HUES64 (cell line): ENCODE measurements at regions not wholly inside any gene's neighbourhood (a gene's known extent, or its start where the extent isn't known, plus 50 kb on each side); places are given as distances from the start of the nearest gene placed in this dataset.

Experiments used
- H3K27ac ChIP-seq: 2 replicates; pipeline ENCODE4 v1.7.0; 2013; ENCODE audit warnings: low read depth, low read length, inconsistent platforms
- H3K27me3 ChIP-seq: 2 replicates; pipeline ENCODE4 v1.6.1; 2013; ENCODE audit warnings: mild to moderate bottlenecking, low read length; ENCODE audit not compliant: insufficient read depth
- H3K36me3 ChIP-seq: 2 replicates; pipeline ENCODE4 v1.6.1; 2013; ENCODE audit warnings: mild to moderate bottlenecking, low read length; ENCODE audit not compliant: insufficient read depth
- H3K4me1 ChIP-seq: 2 replicates; pipeline ENCODE4 v1.6.1; 2013; ENCODE audit warnings: mild to moderate bottlenecking, low read length, moderate library complexity; ENCODE audit not compliant: insufficient read depth
- H3K4me3 ChIP-seq: 2 replicates; pipeline ENCODE4 v1.5.1; 2013; ENCODE audit warnings: mild to moderate bottlenecking, low read length, moderate library complexity
- H3K9ac ChIP-seq: 2 replicates; pipeline ENCODE4 v1.6.1; 2013; ENCODE audit warnings: mild to moderate bottlenecking, low read depth, low read length
- H3K9me3 ChIP-seq: 2 replicates; pipeline ENCODE4 v1.6.1; 2013; ENCODE audit warnings: low read depth, low read length; ENCODE audit not compliant: insufficient read depth
- WGBS: fragments of 150-250, 120-280 bp; methylation state at CpG from one replicate; pipeline ENCODE4 v1.1.7; 2013; ENCODE audit warnings: missing lambda C conversion rate; 5-methylcytosine and 5-hydroxymethylcytosine counted together

DNA sequence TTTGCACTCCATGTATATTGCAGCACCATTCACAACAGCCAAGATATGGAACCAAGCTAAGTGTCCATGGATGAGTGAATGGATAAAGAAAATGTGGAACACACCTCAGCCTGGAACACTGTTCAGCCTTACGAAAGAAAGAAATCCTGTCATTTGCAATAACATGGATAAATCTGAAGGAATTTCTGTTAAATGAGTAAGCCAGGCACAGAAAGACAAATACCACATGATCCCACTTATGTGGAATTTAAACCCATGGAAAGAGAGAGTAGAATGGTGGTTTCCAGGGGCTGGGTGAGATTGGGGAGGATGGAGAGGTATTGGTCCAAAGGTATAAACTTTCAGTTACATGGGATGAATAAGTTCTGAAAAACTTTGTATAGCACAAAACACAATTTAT, 228.9 kb upstream of the CD180 start:
- 92% methylated on average over 1 of the region's 1 CpG for WGBS
- Histone ChIP-seq H3K36me3 (no peaks in the 10 kb centered on the region), H3K27ac (no peak overlapping the region), H3K4me3 (no peak overlapping the region), H3K9me3 (no peaks in the 10 kb centered on the region), H3K27me3 (no peaks in the 10 kb centered on the region), H3K4me1 (no peaks in the 10 kb centered on the region; the same call in 1 of the 2 replicates), H3K9ac (no peak overlapping the region)

DNA sequence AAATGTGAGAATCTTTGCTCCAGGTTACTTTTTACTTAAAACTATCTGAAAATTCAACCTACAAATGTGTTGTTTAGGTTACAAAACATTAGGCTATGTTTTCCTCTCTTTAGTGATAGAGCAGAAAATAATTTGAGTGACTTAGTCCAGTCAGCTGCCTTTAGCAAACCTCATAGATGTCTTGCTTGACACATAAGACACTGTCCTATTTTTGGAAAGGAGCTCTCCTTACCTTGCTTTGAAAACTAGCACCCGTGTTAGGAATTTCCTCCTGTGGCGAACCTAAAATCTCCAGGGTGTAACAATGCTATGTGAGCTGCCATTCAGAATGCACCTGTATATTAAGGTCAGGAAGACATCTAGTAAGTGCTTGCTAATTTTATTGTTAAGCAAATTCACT, 221.2 kb upstream of the CD180 start:
- H3K27ac ChIP-seq: no peak overlapping the region
- H3K36me3 ChIP-seq: no peaks in the 10 kb centered on the region
- no peak overlapping the region for H3K4me3 ChIP-seq
- WGBS: 43% methylated on average over 2 of the region's 2 CpGs
- H3K9me3 ChIP-seq: no peaks in the 10 kb centered on the region
- peaks cover 47% of the 10 kb centered on the region for H3K4me1 ChIP-seq
- peaks cover 8% of the 10 kb centered on the region; the same call in 1 of the 2 replicates for H3K27me3 ChIP-seq
- H3K9ac ChIP-seq: no peak overlapping the region

DNA sequence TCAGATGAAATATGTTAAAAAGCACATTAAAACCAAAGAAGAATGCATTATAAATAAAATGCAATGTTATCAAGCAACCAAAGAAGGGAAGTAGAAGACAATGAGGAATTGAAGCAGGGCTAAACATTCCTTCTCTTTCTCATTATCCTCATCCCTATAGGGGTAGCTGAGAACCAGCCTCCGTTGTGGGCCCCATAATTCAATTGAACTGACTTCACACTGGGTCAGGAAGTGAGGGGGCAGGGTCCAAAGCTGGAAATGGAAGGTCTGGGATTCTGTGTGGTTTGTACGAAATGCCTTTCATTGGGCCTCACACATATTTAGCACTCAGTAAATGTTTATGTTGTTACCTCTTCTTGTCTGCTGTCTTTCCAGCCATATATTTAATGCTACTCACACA, 220.4 kb upstream of the CD180 start:
- Histone ChIP-seq H3K9me3 (no peaks in the 10 kb centered on the region), H3K4me1 (peaks cover 47% of the 10 kb centered on the region), H3K27me3 (peaks cover 8% of the 10 kb centered on the region; the same call in 1 of the 2 replicates), H3K4me3 (no peak overlapping the region), H3K36me3 (no peaks in the 10 kb centered on the region), H3K27ac (peak overlapping the region; percentile 2; the same call in 1 of the 2 replicates), H3K9ac (no peak overlapping the region)
- WGBS: 25% methylated on average over 2 of the region's 2 CpGs

DNA sequence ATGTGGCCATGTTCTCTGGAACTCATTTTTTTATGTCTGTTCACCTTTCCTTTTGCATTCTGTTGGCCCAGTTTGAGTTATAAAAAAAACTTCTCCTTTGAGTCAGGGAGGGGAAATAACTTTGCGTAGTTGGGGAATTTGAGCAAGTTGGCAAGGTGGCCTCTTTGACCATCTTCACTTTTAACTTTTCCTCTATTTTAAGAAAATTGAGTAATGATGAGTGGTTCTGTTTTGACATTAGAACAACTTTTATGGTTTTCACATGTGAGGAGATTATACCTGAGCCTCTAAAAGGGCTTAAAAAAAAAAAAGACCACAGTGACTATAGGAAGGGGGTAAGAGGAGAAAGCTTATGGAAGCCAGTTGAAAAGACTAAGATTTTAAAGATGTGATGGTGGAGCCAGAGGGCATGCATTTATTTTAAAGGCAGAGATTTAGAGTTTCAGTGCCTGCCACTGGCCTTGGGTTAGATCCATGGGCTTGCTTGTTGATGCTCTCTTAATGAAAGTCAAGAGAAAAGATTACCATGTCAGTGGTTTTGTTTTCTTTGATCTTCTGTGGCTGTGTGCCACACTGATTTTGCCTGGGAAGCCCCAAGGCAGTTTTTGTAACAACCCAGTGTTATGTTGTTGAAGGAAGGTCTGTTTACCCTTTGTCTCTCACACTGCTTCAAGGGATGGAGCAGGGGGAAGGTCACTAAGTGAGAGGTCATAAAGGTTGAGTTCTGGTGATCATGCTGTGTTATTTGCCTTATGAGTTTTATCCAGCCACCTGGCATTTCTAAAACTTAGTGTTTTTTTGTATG, 219.7 kb upstream of the CD180 start:
- peak overlapping the region; percentile 2; the same call in 1 of the 2 replicates for H3K27ac ChIP-seq
- H3K4me1 ChIP-seq: peaks cover 47% of the 10 kb centered on the region
- H3K36me3 ChIP-seq: no peaks in the 10 kb centered on the region
- no CpG with 5 or more reads among the region's 1 CpG for WGBS
- no peak overlapping the region for H3K4me3 ChIP-seq
- peaks cover 8% of the 10 kb centered on the region; the same call in 1 of the 2 replicates for H3K27me3 ChIP-seq
- no peaks in the 10 kb centered on the region for H3K9me3 ChIP-seq
- H3K9ac ChIP-seq: no peak overlapping the region

DNA sequence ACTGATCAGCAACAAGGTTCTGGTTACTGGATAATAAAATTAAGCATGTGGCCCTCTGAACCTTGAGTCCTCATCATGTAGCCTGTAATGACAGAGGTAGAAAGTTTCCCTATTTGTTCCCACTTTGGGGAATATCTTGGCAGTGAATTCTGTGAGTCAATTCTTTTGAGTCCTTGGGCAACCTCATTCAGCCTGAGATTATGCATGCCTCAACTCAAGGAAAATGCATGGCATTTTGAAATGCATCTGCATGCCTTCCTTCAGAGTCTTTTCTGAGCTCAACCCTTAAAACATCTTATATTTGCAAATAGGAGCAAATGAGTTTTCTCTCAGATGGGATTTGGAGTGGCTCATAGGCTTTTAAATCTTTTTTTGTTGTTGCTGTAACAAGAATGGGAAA, 218.1 kb upstream of the CD180 start:
- H3K4me3 ChIP-seq: no peak overlapping the region
- H3K9me3 ChIP-seq: no peaks in the 10 kb centered on the region
- H3K9ac ChIP-seq: no peak overlapping the region
- H3K36me3 ChIP-seq: no peaks in the 10 kb centered on the region
- peaks cover 47% of the 10 kb centered on the region for H3K4me1 ChIP-seq
- peak overlapping the region; percentile 28; the same call in 1 of the 2 replicates for H3K27ac ChIP-seq
- peaks cover 8% of the 10 kb centered on the region; the same call in 1 of the 2 replicates for H3K27me3 ChIP-seq

DNA sequence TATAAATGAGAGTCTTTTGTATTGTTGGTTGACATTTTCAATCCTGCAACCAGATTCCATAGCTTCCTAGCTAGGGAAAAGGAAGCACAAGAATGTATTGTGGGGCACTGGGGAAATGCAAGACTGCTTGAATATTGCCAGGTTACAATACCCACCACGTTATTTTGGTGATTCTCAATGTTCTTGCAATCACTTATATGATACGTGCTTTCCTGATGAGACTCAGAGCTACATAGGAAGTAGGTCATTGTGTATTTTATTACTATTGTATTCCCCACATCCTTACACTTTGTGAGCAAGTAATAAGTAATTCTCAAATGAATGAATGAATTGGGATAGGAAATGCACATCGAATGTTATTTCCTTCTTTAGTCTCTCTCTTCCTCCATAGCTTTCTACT, 217.1 kb upstream of the CD180 start:
- no peak overlapping the region for H3K27ac ChIP-seq
- H3K4me3 ChIP-seq: no peak overlapping the region
- H3K9me3 ChIP-seq: no peaks in the 10 kb centered on the region
- H3K27me3 ChIP-seq: peaks cover 8% of the 10 kb centered on the region; the same call in 1 of the 2 replicates
- no peaks in the 10 kb centered on the region for H3K36me3 ChIP-seq
- H3K9ac ChIP-seq: no peak overlapping the region
- WGBS: 67% methylated on average over 1 of the region's 3 CpGs
- peaks cover 47% of the 10 kb centered on the region for H3K4me1 ChIP-seq

DNA sequence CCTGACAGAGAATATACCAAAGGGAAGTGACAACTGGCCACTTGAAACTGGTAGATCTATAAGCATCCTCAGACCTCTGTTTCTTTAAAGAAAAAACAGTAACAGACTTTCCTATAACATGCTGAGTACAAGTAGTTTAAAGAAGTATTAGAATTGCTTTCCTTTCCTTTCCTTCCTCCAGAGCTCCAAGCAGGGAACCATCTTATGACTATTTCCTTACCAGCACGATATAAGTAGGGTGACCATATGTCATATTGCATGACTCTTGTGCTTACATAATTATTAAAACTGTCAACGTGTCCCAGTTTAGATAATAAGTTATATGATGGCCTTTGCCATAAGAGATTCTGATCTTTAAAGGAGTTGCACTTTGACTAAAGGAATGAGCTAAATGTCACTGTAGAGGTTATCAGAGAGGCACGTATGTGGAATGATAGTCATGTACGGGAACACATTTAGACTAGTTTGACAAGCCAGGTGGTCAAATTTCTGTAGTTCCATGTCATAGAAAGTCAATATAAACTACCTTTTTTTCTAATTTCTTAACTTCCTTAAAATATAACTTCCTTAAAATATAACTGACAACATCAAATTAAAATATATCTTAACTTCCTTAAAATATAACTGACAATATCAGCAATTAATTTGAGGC, 212.7 kb upstream of the CD180 start:
- Histone ChIP-seq H3K4me3 (no peak overlapping the region), H3K27ac (no peak overlapping the region), H3K9ac (no peak overlapping the region), H3K27me3 (no peaks in the 10 kb centered on the region), H3K9me3 (no peaks in the 10 kb centered on the region), H3K36me3 (no peaks in the 10 kb centered on the region), H3K4me1 (peaks cover 6% of the 10 kb centered on the region)
- whole genome bisulfite sequencing: 94% methylated on average over 4 of the region's 4 CpGs

DNA sequence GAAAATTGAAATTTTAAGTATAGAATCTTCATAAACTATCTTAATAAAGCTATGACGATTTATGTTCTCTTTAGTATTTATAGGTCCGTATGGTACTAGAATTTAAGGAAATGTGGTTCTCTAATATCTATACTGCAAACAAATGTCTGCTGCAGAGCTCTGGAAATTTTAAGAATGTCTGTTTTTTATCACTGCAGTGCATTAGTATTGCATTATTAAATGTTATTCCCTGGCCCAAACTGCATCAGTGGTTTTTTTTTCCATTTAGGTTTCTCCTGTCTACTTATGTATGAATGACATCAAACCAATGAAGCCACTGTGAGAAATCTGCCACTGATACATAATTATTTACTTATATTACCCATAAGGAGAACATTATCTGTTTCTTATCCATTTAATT, 211.4 kb upstream of the CD180 start:
- WGBS: 80% methylated on average over 1 of the region's 2 CpGs
- Histone ChIP-seq H3K27me3 (no peaks in the 10 kb centered on the region), H3K27ac (no peak overlapping the region), H3K9ac (no peak overlapping the region), H3K36me3 (no peaks in the 10 kb centered on the region), H3K4me1 (no peaks in the 10 kb centered on the region), H3K9me3 (no peaks in the 10 kb centered on the region), H3K4me3 (no peak overlapping the region)

DNA sequence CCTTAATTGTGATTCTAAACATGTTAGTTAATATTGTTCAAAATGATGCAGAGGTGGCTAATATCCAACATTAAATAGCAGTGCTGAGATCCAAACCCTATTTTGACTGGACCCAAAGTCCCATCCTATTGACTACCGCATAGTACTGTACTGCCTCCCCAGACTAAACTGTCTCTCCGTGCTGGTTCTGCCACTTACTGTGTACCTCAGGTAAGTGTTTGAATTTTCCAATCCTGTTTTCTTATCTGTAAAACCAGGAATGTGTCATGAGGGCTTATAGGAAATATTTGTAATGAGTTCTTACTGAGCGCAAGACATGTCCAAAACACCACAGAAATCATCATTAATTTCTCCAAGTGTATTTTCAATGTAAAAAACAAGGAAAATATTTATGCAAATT, 209.2 kb upstream of the CD180 start:
- Histone ChIP-seq H3K9ac (no peak overlapping the region), H3K27ac (no peak overlapping the region), H3K27me3 (no peaks in the 10 kb centered on the region), H3K36me3 (no peaks in the 10 kb centered on the region), H3K4me1 (peaks cover 4% of the 10 kb centered on the region; the same call in 1 of the 2 replicates), H3K9me3 (no peaks in the 10 kb centered on the region), H3K4me3 (no peak overlapping the region)
- WGBS: 97% methylated on average over 2 of the region's 3 CpGs

DNA sequence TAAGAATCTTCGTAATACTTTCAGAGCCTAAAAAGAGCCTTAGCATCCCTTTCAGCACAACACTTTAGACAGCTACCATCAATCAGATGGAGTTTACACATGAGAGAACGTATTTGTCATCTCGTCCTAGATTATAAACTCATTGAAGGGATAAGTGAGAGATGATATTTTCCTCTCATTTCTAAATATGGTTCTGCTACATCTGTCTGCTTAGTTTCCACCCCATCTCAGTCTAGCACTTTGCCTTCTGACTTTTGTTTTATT, 208.4 kb upstream of the CD180 start:
- Histone ChIP-seq H3K36me3 (no peaks in the 10 kb centered on the region), H3K27ac (no peak overlapping the region), H3K9ac (no peak overlapping the region), H3K9me3 (no peaks in the 10 kb centered on the region), H3K27me3 (no peaks in the 10 kb centered on the region), H3K4me1 (peaks cover 9% of the 10 kb centered on the region), H3K4me3 (no peak overlapping the region)
- 78% methylated on average over 3 of the region's 3 CpGs for WGBS

DNA sequence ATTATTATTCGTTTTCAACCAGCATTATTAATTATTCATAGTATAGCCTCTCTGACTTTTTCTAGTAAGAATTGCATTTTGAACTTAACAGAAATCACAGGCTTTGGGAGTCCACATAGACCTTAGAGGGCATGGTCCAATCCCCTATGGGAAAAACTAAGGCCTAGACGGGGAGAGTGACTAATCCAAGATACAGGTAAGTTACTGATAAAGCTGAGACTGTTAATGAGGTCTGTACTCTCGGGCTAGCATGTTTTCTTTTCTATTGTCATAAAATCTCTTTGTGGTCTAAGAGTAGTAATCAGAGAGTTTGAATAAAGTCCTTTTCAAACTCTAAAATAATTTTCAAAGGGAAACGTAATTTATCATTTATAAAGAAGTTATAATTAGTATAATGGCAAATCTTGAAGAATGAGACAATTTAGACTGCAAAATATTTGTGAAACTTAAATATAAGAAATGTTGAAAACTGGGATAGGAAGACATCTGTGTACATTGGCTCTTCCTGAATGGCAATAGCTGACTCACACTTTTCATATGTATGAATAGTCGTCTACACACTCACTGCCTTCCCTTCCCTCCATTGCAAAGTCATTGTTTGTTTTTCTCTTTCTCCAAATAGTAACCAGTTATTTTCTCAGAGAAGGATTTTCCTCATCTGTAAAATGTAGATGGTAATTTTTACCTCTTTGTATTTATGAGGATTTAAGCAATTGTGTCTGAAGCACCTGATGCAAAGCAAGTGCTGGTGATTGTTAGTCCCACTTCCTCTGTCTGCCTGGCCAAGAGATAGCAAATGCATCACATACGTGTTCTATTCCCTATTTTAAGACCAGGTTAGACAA, 207.9 kb upstream of the CD180 start:
- Histone ChIP-seq H3K27ac (no peak overlapping the region), H3K9me3 (no peaks in the 10 kb centered on the region), H3K4me3 (no peak overlapping the region), H3K36me3 (no peaks in the 10 kb centered on the region), H3K27me3 (no peaks in the 10 kb centered on the region), H3K4me1 (peaks cover 9% of the 10 kb centered on the region), H3K9ac (no peak overlapping the region)
- 76% methylated on average over 4 of the region's 6 CpGs for WGBS
